ENCODE measurements at regions not wholly inside any gene's neighbourhood (a gene's known extent, or its start where the extent isn't known, plus 50 kb on each side); places are given as distances from the start of the nearest gene placed in this dataset.

- TF ChIP-seq, protein P1, sequence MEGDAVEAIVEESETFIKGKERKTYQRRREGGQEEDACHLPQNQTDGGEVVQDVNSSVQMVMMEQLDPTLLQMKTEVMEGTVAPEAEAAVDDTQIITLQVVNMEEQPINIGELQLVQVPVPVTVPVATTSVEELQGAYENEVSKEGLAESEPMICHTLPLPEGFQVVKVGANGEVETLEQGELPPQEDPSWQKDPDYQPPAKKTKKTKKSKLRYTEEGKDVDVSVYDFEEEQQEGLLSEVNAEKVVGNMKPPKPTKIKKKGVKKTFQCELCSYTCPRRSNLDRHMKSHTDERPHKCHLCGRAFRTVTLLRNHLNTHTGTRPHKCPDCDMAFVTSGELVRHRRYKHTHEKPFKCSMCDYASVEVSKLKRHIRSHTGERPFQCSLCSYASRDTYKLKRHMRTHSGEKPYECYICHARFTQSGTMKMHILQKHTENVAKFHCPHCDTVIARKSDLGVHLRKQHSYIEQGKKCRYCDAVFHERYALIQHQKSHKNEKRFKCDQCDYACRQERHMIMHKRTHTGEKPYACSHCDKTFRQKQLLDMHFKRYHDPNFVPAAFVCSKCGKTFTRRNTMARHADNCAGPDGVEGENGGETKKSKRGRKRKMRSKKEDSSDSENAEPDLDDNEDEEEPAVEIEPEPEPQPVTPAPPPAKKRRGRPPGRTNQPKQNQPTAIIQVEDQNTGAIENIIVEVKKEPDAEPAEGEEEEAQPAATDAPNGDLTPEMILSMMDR (conservative IDR thresholded peaks at IDR 0.05 in 1 of 2, IDR thresholded peaks at IDR 0.05 in 1 of 2; ENCODE audit: low read depth in 1 of 2, low read length in 2 of 2): no peak
- TF ChIP-seq EZH2 (IDR thresholded peaks at IDR 0.05; ENCODE audit: low read length, missing control alignments): no peak
Measured at GRCh38 chr14:106493962-106494823, 967.8 kb downstream of the TMEM121 start.
